Activated naive CD4-positive, alpha-beta T cell (primary cell): ENCODE measurements at regions not wholly inside any gene's neighbourhood (a gene's known extent, or its start where the extent isn't known, plus 50 kb on each side); places are given as distances from the start of the nearest gene placed in this dataset.

Experiments
- DNase-seq, 4 experiments: peaks; one replicate each; lab custom pipeline; 2025; lab: John Stamatoyannopoulos, UW

DNA sequence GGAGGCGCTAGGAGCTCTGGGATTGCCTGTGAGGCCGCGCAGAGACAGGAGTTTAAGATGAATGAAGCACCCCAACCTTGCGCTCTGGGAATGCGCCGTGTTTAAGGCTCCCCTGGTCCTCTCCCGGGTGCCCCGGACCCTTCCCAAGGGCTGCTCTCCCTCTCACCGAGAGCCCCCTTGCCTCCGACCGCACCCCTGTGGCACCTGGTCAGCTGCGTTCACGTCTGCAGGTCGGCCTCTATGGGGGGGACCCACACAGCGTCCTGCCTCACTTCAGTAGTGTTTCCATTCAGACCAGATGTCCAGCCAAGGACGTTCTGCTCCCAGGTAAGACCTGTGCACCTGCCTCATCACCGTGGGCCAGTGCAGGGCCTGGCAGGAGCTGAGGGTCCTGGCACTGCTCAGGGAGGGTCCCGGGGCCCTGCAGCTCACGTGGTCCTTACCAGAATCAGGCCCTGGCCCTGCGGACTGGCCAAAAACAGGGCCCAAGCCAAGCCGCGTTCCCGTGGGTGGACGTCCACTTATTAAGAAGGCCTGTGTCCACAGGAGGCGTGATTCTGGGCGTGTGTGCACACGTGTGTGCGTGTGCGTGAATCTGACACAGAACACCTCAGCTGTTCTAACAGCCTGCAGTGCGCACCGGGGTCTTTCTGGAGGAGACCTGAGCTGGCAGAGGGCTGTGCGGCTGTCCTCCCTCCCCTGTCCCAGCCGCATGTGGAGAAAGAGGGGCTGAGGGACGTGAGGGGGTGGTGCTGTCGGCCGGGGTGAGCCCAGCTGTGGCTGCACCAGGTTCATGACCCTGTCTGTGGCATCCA is 79.9 kb upstream of the BHLHE23 start:
- DNase-seq: no peak

GRCh38 chr20:63085151-63085861 is 78.5 kb upstream of the BHLHE23 start:
- DNase-seq: no peak

DNA sequence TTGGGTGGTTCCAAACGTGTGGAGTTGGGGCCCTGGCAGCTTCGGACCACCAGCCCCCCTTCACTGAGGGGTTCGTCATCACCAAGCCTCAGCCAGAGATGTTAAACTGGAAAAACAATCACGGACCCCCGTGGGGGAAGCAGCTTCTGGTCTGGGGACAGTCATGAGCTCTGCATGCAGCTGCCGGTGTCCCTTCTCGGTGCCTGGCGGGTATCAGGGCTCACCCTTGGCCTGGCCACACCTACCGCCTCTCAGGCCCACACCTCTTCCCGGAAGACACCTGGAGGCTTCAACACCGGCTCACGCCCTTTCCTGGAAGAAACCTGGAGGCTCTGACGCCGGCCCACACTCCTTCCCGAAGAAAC is 77.8 kb upstream of the BHLHE23 start:
- DNase-seq: no peak

- DNase-seq: no peak
Observed at GRCh38 chr20:63083831-63084562, 77.2 kb upstream of the BHLHE23 start.

DNA sequence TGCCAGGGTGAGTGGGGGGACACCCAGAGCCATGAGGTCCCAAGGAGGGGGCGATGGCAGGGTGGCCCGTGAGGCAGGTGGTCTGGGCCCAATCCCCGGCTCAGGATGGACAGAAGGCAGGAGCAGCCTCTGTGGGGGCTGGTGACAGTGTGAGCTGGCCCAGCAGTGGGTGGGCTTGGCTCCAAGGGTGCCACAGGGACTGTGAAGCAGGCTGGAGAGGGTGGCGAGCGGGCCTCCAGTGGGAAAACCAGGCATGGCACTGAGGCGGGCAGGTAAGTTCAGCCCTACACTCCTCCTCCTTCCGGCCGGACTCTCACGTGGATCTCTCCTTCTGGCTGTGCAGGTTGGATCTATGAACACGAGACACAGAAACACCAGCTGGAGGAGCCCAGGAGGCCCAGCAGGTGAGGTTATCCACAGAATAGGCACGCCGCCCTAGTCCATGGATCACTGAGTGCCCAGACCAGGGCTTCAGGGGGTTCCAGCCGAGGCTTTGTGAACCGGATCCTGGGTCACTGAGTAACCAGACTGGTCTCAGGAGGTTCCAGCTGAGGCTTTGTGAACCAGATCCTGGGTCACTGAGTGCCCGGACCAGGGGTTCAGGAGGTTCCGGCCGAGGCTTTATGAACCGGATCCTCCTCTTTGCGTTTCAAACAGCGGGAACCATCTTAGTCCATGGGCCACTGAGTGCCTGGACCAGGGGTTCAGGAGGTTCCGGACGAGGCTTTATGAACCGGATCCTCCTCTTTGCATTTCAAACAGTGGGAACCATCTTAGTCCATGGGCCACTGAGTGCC is 76.4 kb upstream of the BHLHE23 start:
- DNase-seq: no peak

- DNase-seq: peak in 1 of 4 experiments; percentile 11
Observed at GRCh38 chr20:63082308-63082938, 75.7 kb upstream of the BHLHE23 start.

- DNase-seq: no peak
Observed at GRCh38 chr20:63081831-63082230, 75.1 kb upstream of the BHLHE23 start.

GRCh38 chr20:63081351-63081750 is 74.6 kb upstream of the BHLHE23 start:
- no peak for DNase-seq

DNA sequence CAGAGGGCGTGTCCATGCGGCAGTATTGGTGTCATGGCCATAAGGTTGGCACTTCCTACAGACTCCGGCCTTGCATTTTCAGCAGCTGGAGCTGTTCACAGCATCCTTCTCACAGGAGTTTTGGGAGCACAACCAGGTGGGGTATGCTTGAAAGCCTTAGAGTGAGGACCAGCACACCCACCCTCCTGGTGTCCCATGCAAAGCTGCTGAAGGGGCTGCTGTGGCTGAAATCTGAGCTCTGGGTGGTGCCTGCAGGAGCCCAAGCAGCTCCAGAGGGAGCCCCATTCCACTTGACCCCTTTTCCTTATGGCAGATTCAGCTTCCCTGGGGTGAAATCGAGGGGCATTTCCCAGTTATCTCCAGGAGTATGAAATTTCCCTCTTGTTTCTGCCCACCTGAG is 74.0 kb upstream of the BHLHE23 start:
- no peak for DNase-seq

GRCh38 chr20:63080411-63080810 is 73.6 kb upstream of the BHLHE23 start:
- DNase-seq: no peak

- no peak for DNase-seq
Observed at GRCh38 chr20:63079971-63080370, 73.2 kb upstream of the BHLHE23 start.

DNA sequence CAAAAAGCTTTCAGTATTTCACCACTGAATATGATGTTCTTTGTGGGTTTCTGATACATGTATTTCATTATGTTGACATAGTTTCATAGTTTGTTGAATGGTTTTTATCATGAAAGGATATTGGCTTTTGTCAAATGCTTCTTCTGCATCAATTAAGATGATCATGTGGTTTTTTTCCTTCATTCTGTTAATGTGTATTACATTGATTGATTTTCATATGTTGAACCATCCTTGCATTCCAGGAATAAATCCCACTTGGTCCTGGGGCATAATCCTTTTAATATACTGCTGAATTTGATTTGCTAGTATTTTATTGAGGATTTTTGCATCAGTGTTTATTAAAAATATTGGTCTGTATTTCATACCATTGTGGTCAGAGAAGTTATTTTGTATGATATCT is 70.9 kb upstream of the BHLHE23 start:
- DNase-seq: no peak

DNA sequence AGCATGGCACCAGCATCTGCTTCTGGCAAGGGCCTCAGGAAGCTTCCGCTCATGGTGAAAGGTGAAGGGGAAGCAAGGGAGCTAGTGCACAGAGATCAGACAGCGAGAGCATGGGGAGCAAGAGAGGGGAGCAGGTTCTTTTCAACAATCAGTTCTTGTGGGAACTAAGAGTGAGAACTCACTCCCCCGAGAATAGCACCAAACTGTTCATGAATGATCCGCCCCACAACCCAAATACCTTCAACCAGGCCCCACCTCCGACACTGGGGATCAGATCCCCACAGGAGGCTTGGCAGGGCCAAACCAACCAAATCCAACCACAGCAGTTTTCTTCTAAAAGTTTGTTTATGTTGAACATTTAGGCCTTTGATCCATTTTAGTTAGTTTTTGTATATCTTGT is 69.7 kb upstream of the BHLHE23 start:
- no peak for DNase-seq

GRCh38 chr20:63074631-63075030 is 67.9 kb upstream of the BHLHE23 start:
- DNase-seq: no peak

GRCh38 chr20:63074182-63074581 is 67.4 kb upstream of the BHLHE23 start:
- DNase-seq: no peak

DNA sequence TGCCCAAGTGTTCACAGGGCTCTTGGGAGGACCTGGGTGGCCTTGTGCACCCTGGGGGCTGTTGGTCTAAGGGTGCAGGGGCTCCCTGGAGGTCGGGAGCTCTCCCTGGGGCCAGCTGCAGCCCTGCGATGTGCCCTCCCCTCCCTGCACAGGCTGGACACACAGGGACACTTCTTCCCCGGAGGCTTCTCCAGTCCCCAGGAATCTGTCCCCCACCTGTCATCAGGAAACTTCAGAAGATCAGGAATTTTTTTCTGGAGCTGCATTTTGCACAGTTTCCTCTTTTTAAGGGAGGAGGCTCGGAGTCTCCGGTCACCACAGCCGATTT is 66.9 kb upstream of the BHLHE23 start:
- DNase-seq: no peak

- DNase-seq: no peak
Observed at GRCh38 chr20:63072991-63073737, 66.4 kb upstream of the BHLHE23 start.

GRCh38 chr20:63072231-63072791 is 65.5 kb upstream of the BHLHE23 start:
- no peak for DNase-seq

DNA sequence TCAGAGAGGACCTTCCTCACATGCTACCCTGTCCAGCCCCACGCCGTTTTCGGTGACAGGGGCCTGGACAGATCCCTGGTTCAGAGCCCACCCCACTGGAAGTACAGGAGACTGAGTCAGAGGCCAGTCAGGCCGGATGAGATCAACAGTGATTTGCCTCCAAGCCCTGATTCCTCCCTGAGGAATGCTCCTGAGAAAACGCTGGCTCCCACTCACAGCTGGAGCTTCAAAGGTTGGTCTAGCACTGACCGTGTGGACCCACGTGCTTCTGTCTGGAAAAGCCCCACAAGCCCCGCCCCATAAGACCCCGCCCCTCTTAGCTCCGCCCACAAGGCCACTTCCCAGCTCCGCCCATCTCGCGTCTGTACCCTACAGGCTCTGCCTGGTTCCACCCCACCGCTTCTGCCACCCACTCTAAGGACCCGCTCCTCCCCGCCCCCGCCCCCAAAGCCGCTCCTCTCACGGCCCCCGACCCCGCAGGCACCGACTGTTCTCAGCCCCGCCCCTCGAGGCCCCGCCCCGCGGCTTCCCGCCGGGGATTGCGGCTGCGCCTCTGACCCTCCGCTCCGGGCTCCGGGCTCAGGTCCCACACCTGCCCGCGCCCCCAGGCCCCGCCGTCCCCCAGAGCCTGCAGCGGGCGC is 64.9 kb upstream of the BHLHE23 start:
- peak in 1 of 4 experiments; percentile 17 for DNase-seq
